ENCODE measurements at regions not wholly inside any gene's neighbourhood (a gene's known extent, or its start where the extent isn't known, plus 50 kb on each side); places are given as distances from the start of the nearest gene placed in this dataset.
"Not testable (repeated sequence)": the region's sequence is repeated elsewhere in the genome, so short reads cannot be mapped to it uniquely, and the experiment has no call there.

DNA sequence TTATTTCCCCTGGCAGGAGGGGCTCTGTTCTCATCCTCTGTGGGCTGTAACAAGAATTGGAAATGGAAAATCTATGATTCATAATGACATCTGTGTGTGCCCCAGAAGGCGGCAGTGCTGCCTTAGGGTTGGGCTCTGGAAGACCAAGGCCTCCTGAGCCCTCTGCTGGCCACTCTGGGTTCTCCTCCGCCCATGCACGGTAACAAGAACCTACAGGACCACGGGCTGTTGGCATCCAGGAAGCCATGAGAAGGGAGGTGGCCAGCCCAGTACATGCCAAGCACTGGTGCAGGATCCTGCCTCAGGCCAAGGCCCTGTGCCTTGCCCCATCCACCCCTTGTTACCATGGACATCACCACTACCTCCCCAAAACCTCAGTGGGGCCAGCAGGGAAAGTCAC lies 454.2 kb downstream of the TP53TG3F start:
- intact Hi-C loops (cut with DNase I; ENCODE audit: low total_unique reads); H3K4me3 ChIP-seq (ENCODE audit: low read depth, poor library complexity, severe bottlenecking); DNase-seq (ENCODE audit: low spot score in 2 of 2): not testable (repeated sequence)
- WGBS, 2 donors, result 59 to 70% methylated on average over 2 to 3 of the region's 4 CpGs

DNA sequence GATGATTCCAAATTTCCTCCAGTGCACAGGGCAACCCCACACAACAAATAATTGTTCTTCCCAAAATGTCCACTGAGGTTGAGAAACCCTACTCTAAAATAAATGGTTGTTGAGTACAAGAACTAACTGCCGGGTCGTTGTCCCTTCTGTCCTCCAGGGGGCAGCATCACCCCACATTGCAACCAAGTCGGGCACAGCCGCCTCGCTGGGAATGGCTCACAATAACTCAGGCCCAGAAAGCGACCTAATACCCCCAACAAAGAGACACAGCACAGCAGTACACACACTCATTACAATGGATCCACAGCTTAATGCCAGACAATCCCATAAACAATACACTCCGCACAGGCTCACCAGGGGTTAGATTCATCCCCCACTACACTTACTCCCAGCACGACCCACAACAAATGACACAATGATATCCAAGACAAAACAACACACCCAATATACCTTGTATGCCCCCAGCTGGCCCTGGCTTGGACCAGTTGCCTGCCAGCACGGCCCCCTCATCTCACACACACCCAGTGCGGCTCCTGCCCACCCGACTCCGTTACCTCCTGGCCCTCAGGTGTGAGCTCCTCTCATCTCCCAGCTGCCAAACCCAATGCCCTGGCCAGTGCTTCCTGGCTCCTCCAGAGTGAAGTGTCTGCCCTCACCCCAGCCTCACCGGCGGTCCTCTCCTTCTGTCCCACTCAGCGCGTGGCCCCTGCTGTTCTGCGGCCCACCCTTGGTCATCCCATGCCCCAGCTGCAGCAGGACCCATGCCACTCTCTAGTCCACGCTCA lies 461.5 kb downstream of the TP53TG3F start:
- H3K4me3 ChIP-seq (ENCODE audit: low read depth, poor library complexity, severe bottlenecking); DNase-seq (ENCODE audit: low spot score in 2 of 2); intact Hi-C loops (cut with DNase I; ENCODE audit: low total_unique reads): not testable (repeated sequence)
- WGBS, 2 donors, result 65% methylated on average over 6 of the region's 18 CpGs; no CpG with 5 or more reads in 1 of the 2 donors

GRCh38 chr16:33922914-33923313 lies 463.5 kb downstream of the TP53TG3F start:
- H3K4me3 ChIP-seq (ENCODE audit: low read depth, poor library complexity, severe bottlenecking); intact Hi-C loops (cut with DNase I; ENCODE audit: low total_unique reads); DNase-seq (ENCODE audit: low spot score in 2 of 2): not testable (repeated sequence)
- WGBS, 2 donors, result 87 to 93% methylated on average over 6 to 8 of the region's 10 CpGs

DNA sequence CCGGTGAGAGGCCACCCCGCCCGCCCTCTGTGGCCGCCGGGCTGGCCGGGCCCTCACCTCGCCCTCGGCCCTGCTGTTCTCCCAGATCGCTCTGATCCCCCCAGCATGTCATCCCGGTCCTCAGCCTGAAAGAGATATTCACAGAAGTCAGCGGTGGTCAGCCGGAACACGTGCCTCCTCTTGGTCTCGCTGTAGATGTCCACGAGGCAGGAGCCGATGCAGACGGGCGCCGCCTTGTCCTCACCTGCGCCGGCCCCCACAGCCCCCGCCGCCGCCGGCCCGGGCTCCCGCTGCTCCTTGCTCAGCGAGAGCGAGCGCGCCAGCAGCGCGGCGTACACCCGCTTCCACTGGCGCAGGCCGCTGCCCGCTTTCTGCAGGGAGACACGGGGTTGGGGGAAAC lies 468.6 kb downstream of the TP53TG3F start:
- intact Hi-C loops (cut with DNase I; ENCODE audit: low total_unique reads); H3K4me3 ChIP-seq (ENCODE audit: low read depth, poor library complexity, severe bottlenecking); DNase-seq (ENCODE audit: low spot score in 2 of 2): not testable (repeated sequence)
- 94% methylated on average over 16 to 19 of the region's 39 CpGs for WGBS, 2 donors

DNA sequence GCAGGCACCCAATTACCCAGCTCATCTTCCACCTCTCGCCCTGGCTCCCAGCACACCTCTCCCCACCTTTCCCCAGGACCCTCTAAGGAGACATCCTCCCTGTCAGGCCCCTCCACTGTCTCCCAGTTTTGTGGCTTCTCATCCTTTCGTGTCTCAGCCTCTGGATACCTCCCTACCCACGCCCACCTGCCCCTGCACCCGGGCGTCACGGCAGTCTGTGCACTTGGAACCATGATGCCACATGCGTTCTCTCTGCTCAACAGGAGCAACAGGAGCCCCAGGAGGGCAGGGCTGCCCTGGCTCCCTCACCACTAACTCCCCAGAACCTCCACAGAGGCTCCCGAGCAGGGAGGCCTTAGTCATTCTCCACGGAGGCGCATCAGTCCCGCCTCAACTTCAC lies 472.8 kb downstream of the TP53TG3F start:
- H3K4me3 ChIP-seq (ENCODE audit: low read depth, poor library complexity, severe bottlenecking); intact Hi-C loops (cut with DNase I; ENCODE audit: low total_unique reads); DNase-seq (ENCODE audit: low spot score in 2 of 2): not testable (repeated sequence)
- WGBS, 2 donors, result 85% methylated on average over 4 of the region's 11 CpGs; no CpG with 5 or more reads in 1 of the 2 donors

- H3K4me3 ChIP-seq (ENCODE audit: low read depth, poor library complexity, severe bottlenecking); intact Hi-C loops (cut with DNase I; ENCODE audit: low total_unique reads): not testable (repeated sequence)
- peak in 1 of 2 donors; percentile 15 for DNase-seq (ENCODE audit: low spot score in 2 of 2)
- WGBS, 2 donors, result no CpG with 5 or more reads among the region's 6 CpGs
Measured at GRCh38 chr16:33933039-33933438, 473.6 kb downstream of the TP53TG3F start.

GRCh38 chr16:33935766-33936165 lies 476.4 kb downstream of the TP53TG3F start:
- DNase-seq (ENCODE audit: low spot score in 2 of 2), result peak in 1 of 2 donors; percentile 36
- intact Hi-C loops (cut with DNase I; ENCODE audit: low total_unique reads); H3K4me3 ChIP-seq (ENCODE audit: low read depth, poor library complexity, severe bottlenecking): not testable (repeated sequence)
- 87 to 89% methylated on average over 9 to 13 of the region's 13 CpGs for WGBS, 2 donors

DNA sequence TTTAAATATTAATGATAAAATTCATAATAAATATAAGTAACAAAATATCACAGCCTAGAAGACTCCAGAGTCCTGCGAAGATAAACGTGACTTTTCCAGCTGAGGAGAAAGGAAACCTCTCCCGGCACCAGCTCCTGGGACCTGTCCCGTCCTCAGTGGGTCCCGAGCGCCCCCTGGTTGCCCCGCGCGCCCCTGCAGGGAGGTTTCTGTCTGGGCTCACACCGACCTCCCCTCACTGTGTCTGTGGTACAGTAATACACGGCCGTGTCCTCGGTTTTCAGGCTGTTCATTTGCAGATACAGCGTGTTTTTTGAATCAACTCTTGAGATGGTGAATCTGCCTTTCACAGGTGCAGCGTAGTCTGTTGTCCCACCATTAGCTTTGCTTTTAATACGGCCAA lies 478.7 kb downstream of the TP53TG3F start:
- DNase-seq (ENCODE audit: low spot score in 2 of 2), result peak in 1 of 2 donors; percentile 18
- intact Hi-C loops (cut with DNase I; ENCODE audit: low total_unique reads); H3K4me3 ChIP-seq (ENCODE audit: low read depth, poor library complexity, severe bottlenecking): not testable (repeated sequence)
- WGBS, 2 donors, result 61% methylated on average over 10 of the region's 16 CpGs; no CpG with 5 or more reads in 1 of the 2 donors

- DNase-seq (ENCODE audit: low spot score in 2 of 2); intact Hi-C loops (cut with DNase I; ENCODE audit: low total_unique reads); H3K4me3 ChIP-seq (ENCODE audit: low read depth, poor library complexity, severe bottlenecking): not testable (repeated sequence)
- WGBS, 2 donors, result no CpG with 5 or more reads among the region's 7 CpGs
Measured at GRCh38 chr16:33961536-33961935, 502.1 kb downstream of the TP53TG3F start.

DNA sequence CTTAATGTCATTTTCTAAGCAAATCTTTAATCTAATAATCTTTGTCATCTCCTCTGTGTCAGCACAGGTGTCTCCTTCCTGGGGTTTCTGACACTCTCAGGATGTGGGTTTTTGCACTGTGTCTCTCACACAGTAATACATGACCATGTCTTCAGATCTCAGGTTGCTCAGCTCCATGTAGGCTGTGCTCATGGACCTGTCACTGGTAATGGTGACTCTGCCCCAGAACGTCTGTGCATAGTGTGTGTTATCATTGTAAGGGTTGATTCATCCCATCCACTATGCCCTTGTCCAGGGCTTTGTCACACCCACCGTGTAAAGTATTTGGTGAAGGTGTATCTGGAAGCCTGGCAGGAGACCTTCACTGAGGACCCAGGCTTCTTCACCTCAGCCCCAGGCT lies 506.1 kb downstream of the TP53TG3F start:
- H3K4me3 ChIP-seq (ENCODE audit: low read depth, poor library complexity, severe bottlenecking); intact Hi-C loops (cut with DNase I; ENCODE audit: low total_unique reads); DNase-seq (ENCODE audit: low spot score in 2 of 2): not testable (repeated sequence)
- WGBS, 2 donors, result no CpG with 5 or more reads among the region's 2 CpGs

GRCh38 chr16:33966855-33967254 lies 507.4 kb downstream of the TP53TG3F start:
- DNase-seq (ENCODE audit: low spot score in 2 of 2); intact Hi-C loops (cut with DNase I; ENCODE audit: low total_unique reads); H3K4me3 ChIP-seq (ENCODE audit: low read depth, poor library complexity, severe bottlenecking): not testable (repeated sequence)
- 65 to 86% methylated on average over 1 of the region's 2 CpGs for WGBS, 2 donors

GRCh38 chr16:33974557-33974956 lies 515.1 kb downstream of the TP53TG3F start:
- DNase-seq (ENCODE audit: low spot score in 2 of 2); intact Hi-C loops (cut with DNase I; ENCODE audit: low total_unique reads); H3K4me3 ChIP-seq (ENCODE audit: low read depth, poor library complexity, severe bottlenecking): not testable (repeated sequence)
- WGBS, 2 donors, result no CpG with 5 or more reads among the region's 8 CpGs

DNA sequence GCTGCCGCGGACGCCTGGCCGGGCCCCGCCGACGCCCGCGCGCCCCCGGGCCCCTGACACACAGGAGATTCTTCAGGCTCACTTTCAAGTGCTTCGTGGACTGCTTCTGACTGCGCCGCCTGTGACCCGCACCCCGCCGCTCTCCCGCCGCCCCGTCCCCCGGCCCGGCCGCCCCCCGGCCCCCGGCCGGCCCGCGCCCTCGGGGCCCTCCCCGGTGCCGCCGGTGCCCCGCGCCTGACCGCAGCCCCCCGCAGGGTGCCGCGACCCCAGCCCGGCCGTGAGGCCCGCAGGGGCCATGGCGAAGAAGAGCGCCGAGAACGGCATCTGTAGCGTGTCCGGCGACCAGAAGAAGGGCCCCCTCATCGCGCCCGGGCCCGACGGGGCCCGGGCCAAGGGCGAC lies 516.3 kb downstream of the TP53TG3F start:
- H3K4me3 ChIP-seq (ENCODE audit: low read depth, poor library complexity, severe bottlenecking); DNase-seq (ENCODE audit: low spot score in 2 of 2); intact Hi-C loops (cut with DNase I; ENCODE audit: low total_unique reads): not testable (repeated sequence)
- WGBS, 2 donors, result no CpG with 5 or more reads among the region's 55 CpGs

DNA sequence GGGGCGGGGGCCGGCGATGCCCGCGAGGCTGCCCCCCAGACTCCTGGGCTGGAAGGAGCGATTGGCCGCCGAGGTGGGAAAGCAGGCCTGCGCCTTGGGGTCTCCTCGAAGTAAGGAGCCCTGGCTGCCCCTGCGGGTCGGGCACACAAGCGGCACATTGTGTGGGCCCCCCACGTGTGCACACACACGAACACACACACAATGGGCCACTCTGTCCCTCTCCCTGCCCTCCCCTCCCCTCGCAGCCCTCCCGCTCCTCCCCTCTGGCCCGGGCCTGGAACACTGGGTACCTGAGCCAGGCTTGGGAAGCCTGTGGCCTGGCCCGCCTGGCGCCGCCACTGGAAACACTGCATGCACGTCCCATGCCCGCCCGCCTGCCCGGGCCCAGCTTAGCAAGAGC lies 517.1 kb downstream of the TP53TG3F start:
- intact Hi-C loops (cut with DNase I; ENCODE audit: low total_unique reads); H3K4me3 ChIP-seq (ENCODE audit: low read depth, poor library complexity, severe bottlenecking): not testable (repeated sequence)
- 84% methylated on average over 13 to 14 of the region's 25 CpGs for WGBS, 2 donors
- peak in 1 of 2 donors; percentile 29 for DNase-seq (ENCODE audit: low spot score in 2 of 2)

DNA sequence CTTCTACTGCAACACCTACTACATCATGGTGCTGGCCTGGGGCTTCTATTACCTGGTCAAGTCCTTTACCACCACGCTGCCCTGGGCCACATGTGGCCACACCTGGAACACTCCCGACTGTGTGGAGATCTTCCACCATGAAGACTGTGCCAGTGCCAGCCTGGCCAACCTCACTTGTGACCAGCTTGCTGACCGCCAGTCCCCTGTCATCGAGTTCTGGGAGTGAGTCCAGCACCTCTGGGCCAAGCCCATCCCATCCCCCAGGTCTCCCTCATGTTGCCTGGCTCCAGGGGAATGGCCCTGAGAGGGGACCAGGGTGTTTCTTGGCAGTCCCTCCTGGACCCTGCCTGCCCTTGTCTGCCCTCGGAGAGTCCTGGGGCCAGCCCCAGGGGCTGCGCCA lies 519.4 kb downstream of the TP53TG3F start:
- H3K4me3 ChIP-seq (ENCODE audit: low read depth, poor library complexity, severe bottlenecking); intact Hi-C loops (cut with DNase I; ENCODE audit: low total_unique reads): not testable (repeated sequence)
- DNase-seq (ENCODE audit: low spot score in 2 of 2), result peak in 1 of 2 donors; percentile 39
- WGBS, 2 donors, result no CpG with 5 or more reads among the region's 6 CpGs

GRCh38 chr16:33979613-33980012 lies 520.2 kb downstream of the TP53TG3F start:
- DNase-seq (ENCODE audit: low spot score in 2 of 2); intact Hi-C loops (cut with DNase I; ENCODE audit: low total_unique reads); H3K4me3 ChIP-seq (ENCODE audit: low read depth, poor library complexity, severe bottlenecking): not testable (repeated sequence)
- no CpG with 5 or more reads among the region's 3 CpGs for WGBS, 2 donors
